Gastrocnemius medialis (tissue), 4 donors: ENCODE measurements at regions not wholly inside any gene's neighbourhood (a gene's known extent, or its start where the extent isn't known, plus 50 kb on each side); places are given as distances from the start of the nearest gene placed in this dataset.

Source experiments
- ATAC-seq, 2 donors: fragments of 150-250 bp; one replicate each; pipeline ENCODE4 v1.9.1; 2016
- DNase-seq, 2 donors: peaks; one replicate each; pipeline ENCODE4 v3.0.0-alpha.2; 2019
- H3K27ac ChIP-seq, 4 donors: fragments of 200-600 bp; sonication (generic); 1 replicate in 1 of 4; 2 replicates in 3 of 4; pipeline ENCODE4 v1.5.1; 2016 to 2018; ENCODE audit warnings: mild to moderate bottlenecking in 2 of 4, moderate library complexity in 1 of 4
- H3K27me3 ChIP-seq, 3 donors: fragments of 200-600 bp; sonication (generic) in 2 of 3; 1 replicate in 1 of 3; 2 replicates in 2 of 3; pipeline versions ENCODE4 v1.5.1 to v1.6.0; 2016 to 2019; ENCODE audit warnings: mild to moderate bottlenecking in 1 of 3, moderate library complexity in 1 of 3
- H3K36me3 ChIP-seq, 2 donors: fragments of 200-600 bp; sonication (generic) in 1 of 2; one replicate each; pipeline ENCODE4 v1.5.1; 2017 to 2018
- H3K4me1 ChIP-seq, 2 donors: fragments of 200-600 bp; sonication (generic) in 1 of 2; one replicate each; pipeline ENCODE4 v1.5.1; 2016 to 2017; ENCODE audit warnings: mild to moderate bottlenecking in 2 of 2
- H3K4me3 ChIP-seq, 4 donors: fragments of 200-600 bp; sonication (generic) in 3 of 4; 1 replicate in 1 of 4; 2 replicates in 3 of 4; pipeline ENCODE4 v1.5.1; 2016 to 2019; ENCODE audit warnings: mild to moderate bottlenecking in 2 of 4
- H3K9me3 ChIP-seq, 3 donors: fragments of 200-600 bp; sonication (generic) in 2 of 3; 1 replicate in 1 of 3; 2 replicates in 2 of 3; pipeline ENCODE4 v1.5.1; 2016 to 2019
- CTCF ChIP-seq, 5 experiments: fragments of 450-650 bp in 3 of 5; fragments of 200-600 bp in 2 of 5; sonication (generic) in 2 of 5; IDR thresholded peaks in 4 of 5; conservative IDR thresholded peaks in 1 of 5; 1 replicate in 4 of 5; 2 replicates in 1 of 5; pipeline ENCODE4 v1.5.1; 2016 to 2019; ENCODE audit warnings: antibody characterized with exemption in 5 of 5, mild to moderate bottlenecking in 3 of 5, moderate library complexity in 3 of 5
- POLR2A ChIP-seq, 2 donors: fragments of 450-650 bp; IDR thresholded peaks; one replicate each; pipeline ENCODE4 v1.6.1; 2017; ENCODE audit warnings: antibody characterized with exemption in 2 of 2, mild to moderate bottlenecking in 2 of 2, moderate library complexity in 2 of 2
- in situ Hi-C, 4 donors: fragments of 200-750 bp; cut with MboI; loops; one replicate each; pipeline versions ENCODE4 v1.15.0 to v1.8.0; 2017; ENCODE audit warnings: low sequenced_read_pairs in 4 of 4
- intact Hi-C: fragments of 100-400 bp; cut with DNase I; formaldehyde crosslinking; loops from one replicate; pipeline ENCODE4 v1.15.1; 2023; ENCODE audit warnings: low total_unique reads

GRCh38 chr2:126771501-126772195 is 115.7 kb downstream of the GYPC start:
- H3K4me1 ChIP-seq: no peaks in the 10 kb centered on the region
- intact Hi-C loops (no loop called here), in situ Hi-C loops (loop anchor here in 3 of 4 donors (10.0 kb wide), 2 partner anchors 137 to 247 kb away; no protein-coding TSS in a partner anchor)
- no peak for ATAC-seq
- H3K36me3 ChIP-seq: no peaks in the 10 kb centered on the region
- no peak overlapping the region for H3K27ac ChIP-seq
- no peak for TF ChIP-seq POLR2A (IDR thresholded peaks at IDR 0.05)
- TF ChIP-seq CTCF (IDR thresholded peaks at IDR 0.05 in 4 of 5, conservative IDR thresholded peaks at IDR 0.05 in 1 of 5): no peak
- DNase-seq: no peak
- H3K9me3 ChIP-seq: no peaks in the 10 kb centered on the region
- H3K27me3 ChIP-seq: no peaks in the 10 kb centered on the region
- no peak overlapping the region for H3K4me3 ChIP-seq

GRCh38 chr2:126774290-126774689 is 118.3 kb downstream of the GYPC start:
- no peak for TF ChIP-seq CTCF (IDR thresholded peaks at IDR 0.05 in 4 of 5, conservative IDR thresholded peaks at IDR 0.05 in 1 of 5)
- TF ChIP-seq POLR2A (IDR thresholded peaks at IDR 0.05): no peak
- in situ Hi-C loops: loop anchor here in 3 of 4 donors (10.0 kb wide), 2 partner anchors 139 to 249 kb away; no protein-coding TSS in a partner anchor
- intact Hi-C loops: no loop called here
- Histone ChIP-seq H3K4me1 (peaks cover 0 to 5% of the 10 kb centered on the region in 2 donors), H3K36me3 (no peaks in the 10 kb centered on the region), H3K27me3 (no peaks in the 10 kb centered on the region), H3K9me3 (no peaks in the 10 kb centered on the region), H3K4me3 (no peak overlapping the region), H3K27ac (no peak overlapping the region)
- DNase-seq: no peak
- no peak for ATAC-seq

- Histone ChIP-seq H3K4me3 (no peak overlapping the region), H3K9me3 (no peaks in the 10 kb centered on the region), H3K27ac (no peak overlapping the region), H3K27me3 (no peaks in the 10 kb centered on the region), H3K36me3 (no peaks in the 10 kb centered on the region), H3K4me1 (peaks cover 0 to 5% of the 10 kb centered on the region in 2 donors)
- in situ Hi-C loops (loop anchor here (5.0 to 25.0 kb wide), 4 partner anchors 140 to 537 kb away; no protein-coding TSS in a partner anchor), intact Hi-C loops (loop anchor here (5.0 kb wide), 1 partner anchor 527 kb away; no protein-coding TSS in a partner anchor)
- TF ChIP-seq POLR2A (IDR thresholded peaks at IDR 0.05) (no peak), CTCF (IDR thresholded peaks at IDR 0.05 in 4 of 5, conservative IDR thresholded peaks at IDR 0.05 in 1 of 5) (no peak)
- DNase-seq (no peak), ATAC-seq (no peak)
Measured at GRCh38 chr2:126774761-126775160, 118.8 kb downstream of the GYPC start.

GRCh38 chr2:126775300-126775985 is 119.5 kb downstream of the GYPC start:
- in situ Hi-C loops: loop anchor here (5.0 to 25.0 kb wide), 4 partner anchors 141 to 538 kb away; no protein-coding TSS in a partner anchor
- no peak for TF ChIP-seq CTCF (IDR thresholded peaks at IDR 0.05 in 4 of 5, conservative IDR thresholded peaks at IDR 0.05 in 1 of 5)
- no peak for TF ChIP-seq POLR2A (IDR thresholded peaks at IDR 0.05)
- H3K9me3 ChIP-seq: no peaks in the 10 kb centered on the region
- H3K4me3 ChIP-seq: no peak overlapping the region
- DNase-seq (no peak), ATAC-seq (no peak)
- no peaks in the 10 kb centered on the region for H3K27me3 ChIP-seq
- H3K4me1 ChIP-seq: peaks cover 0 to 5% of the 10 kb centered on the region in 2 donors
- H3K36me3 ChIP-seq: no peaks in the 10 kb centered on the region
- intact Hi-C loops: loop anchor here (5.0 kb wide), 1 partner anchor 528 kb away; no protein-coding TSS in a partner anchor
- no peak overlapping the region for H3K27ac ChIP-seq
